ENCODE measurements at regions not wholly inside any gene's neighbourhood (a gene's known extent, or its start where the extent isn't known, plus 50 kb on each side); places are given as distances from the start of the nearest gene placed in this dataset.

GRCh38 chr18:37666991-37667390 is 101.4 kb upstream of the CELF4 start:
- TF ChIP-seq, protein P1, sequence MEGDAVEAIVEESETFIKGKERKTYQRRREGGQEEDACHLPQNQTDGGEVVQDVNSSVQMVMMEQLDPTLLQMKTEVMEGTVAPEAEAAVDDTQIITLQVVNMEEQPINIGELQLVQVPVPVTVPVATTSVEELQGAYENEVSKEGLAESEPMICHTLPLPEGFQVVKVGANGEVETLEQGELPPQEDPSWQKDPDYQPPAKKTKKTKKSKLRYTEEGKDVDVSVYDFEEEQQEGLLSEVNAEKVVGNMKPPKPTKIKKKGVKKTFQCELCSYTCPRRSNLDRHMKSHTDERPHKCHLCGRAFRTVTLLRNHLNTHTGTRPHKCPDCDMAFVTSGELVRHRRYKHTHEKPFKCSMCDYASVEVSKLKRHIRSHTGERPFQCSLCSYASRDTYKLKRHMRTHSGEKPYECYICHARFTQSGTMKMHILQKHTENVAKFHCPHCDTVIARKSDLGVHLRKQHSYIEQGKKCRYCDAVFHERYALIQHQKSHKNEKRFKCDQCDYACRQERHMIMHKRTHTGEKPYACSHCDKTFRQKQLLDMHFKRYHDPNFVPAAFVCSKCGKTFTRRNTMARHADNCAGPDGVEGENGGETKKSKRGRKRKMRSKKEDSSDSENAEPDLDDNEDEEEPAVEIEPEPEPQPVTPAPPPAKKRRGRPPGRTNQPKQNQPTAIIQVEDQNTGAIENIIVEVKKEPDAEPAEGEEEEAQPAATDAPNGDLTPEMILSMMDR (IDR thresholded peaks at IDR 0.05; ENCODE audit: low read depth, low read length, poor library complexity, severe bottlenecking): no peak
- TF ChIP-seq EZH2phosphoT487 (IDR thresholded peaks at IDR 0.05; ENCODE audit: borderline replicate concordance, low read length): no peak

All from DOHH2 (cell line).